Peyer's patch (tissue), 4 donors: ENCODE measurements at regions not wholly inside any gene's neighbourhood (a gene's known extent, or its start where the extent isn't known, plus 50 kb on each side); places are given as distances from the start of the nearest gene placed in this dataset.

Experiments
- DNase-seq, 3 donors: peaks; one replicate each; pipeline ENCODE4 v3.0.0-alpha.2; 2017 to 2019
- H3K27ac ChIP-seq, 4 donors: fragments of 200-600 bp; sonication (generic); one replicate each; pipeline ENCODE4 v1.5.1; 2016 to 2019
- H3K27me3 ChIP-seq, 2 donors: fragments of 200-600 bp; sonication (generic); one replicate each; pipeline ENCODE4 v1.5.1; 2019
- H3K36me3 ChIP-seq, 3 donors: fragments of 200-600 bp; sonication (generic); one replicate each; pipeline ENCODE4 v1.5.1; 2016 to 2019
- H3K4me1 ChIP-seq, 4 donors: fragments of 200-600 bp; sonication (generic); one replicate each; pipeline ENCODE4 v1.5.1; 2016 to 2019
- H3K4me3 ChIP-seq, 4 donors: fragments of 200-600 bp; sonication (generic); 1 replicate in 3 of 4; 2 replicates in 1 of 4; pipeline ENCODE4 v1.5.1; 2016 to 2019; ENCODE audit warnings: mild to moderate bottlenecking in 1 of 4
- H3K9me3 ChIP-seq, 4 donors: fragments of 200-600 bp; sonication (generic); one replicate each; pipeline ENCODE4 v1.5.1; 2016 to 2019; ENCODE audit warnings: mild to moderate bottlenecking in 1 of 4
- POLR2A ChIP-seq, 2 donors: fragments of 450-650 bp; IDR thresholded peaks; one replicate each; pipeline ENCODE4 v1.5.1; 2017; ENCODE audit warnings: antibody characterized with exemption in 2 of 2, mild to moderate bottlenecking in 2 of 2, moderate library complexity in 2 of 2
- TF ChIP-seq, protein P1 (sequence below), 6 experiments: fragments of 450-650 bp in 4 of 6; fragments of 200-600 bp in 2 of 6; sonication (generic) in 1 of 6; IDR thresholded peaks; one replicate each; pipeline ENCODE4 v1.5.1; 2017 to 2019; ENCODE audit warnings: antibody characterized with exemption in 6 of 6, mild to moderate bottlenecking in 3 of 6, moderate library complexity in 1 of 6

- no peak for TF ChIP-seq POLR2A (IDR thresholded peaks at IDR 0.05)
- TF ChIP-seq, protein P1, sequence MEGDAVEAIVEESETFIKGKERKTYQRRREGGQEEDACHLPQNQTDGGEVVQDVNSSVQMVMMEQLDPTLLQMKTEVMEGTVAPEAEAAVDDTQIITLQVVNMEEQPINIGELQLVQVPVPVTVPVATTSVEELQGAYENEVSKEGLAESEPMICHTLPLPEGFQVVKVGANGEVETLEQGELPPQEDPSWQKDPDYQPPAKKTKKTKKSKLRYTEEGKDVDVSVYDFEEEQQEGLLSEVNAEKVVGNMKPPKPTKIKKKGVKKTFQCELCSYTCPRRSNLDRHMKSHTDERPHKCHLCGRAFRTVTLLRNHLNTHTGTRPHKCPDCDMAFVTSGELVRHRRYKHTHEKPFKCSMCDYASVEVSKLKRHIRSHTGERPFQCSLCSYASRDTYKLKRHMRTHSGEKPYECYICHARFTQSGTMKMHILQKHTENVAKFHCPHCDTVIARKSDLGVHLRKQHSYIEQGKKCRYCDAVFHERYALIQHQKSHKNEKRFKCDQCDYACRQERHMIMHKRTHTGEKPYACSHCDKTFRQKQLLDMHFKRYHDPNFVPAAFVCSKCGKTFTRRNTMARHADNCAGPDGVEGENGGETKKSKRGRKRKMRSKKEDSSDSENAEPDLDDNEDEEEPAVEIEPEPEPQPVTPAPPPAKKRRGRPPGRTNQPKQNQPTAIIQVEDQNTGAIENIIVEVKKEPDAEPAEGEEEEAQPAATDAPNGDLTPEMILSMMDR (IDR thresholded peaks at IDR 0.05), result no peak
- Histone ChIP-seq H3K4me1 (no peaks in the 10 kb centered on the region), H3K36me3 (no peaks in the 10 kb centered on the region), H3K27ac (no peak overlapping the region), H3K27me3 (no peaks in the 10 kb centered on the region), H3K4me3 (no peak overlapping the region), H3K9me3 (no peaks in the 10 kb centered on the region)
- no peak for DNase-seq
These were observed 63.0 kb upstream of the EIF2S2 start for GRCh38 chr20:34175079-34175478.

DNA sequence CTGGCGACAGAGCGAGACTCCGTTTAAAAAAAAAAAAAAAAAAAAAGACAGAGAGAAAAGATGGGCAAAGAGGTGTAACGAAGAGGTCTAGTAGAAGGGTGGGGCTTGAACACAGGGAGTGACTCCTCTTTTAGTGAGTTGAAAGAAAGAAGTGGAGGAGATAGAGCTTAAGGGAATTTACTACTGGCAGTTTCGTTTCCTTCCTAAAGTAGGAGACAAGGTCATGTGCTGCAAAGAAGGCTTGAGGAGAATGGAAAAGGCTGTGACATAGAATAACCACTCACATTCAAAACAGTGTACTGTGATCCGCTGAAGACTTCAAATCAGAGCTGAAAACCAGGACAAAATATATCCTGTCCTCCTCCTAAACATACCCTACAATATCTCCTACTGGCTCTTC, 63.8 kb upstream of the EIF2S2 start:
- Histone ChIP-seq H3K36me3 (no peaks in the 10 kb centered on the region), H3K27me3 (no peaks in the 10 kb centered on the region), H3K9me3 (no peaks in the 10 kb centered on the region), H3K27ac (no peak overlapping the region), H3K4me3 (no peak overlapping the region), H3K4me1 (no peaks in the 10 kb centered on the region)
- DNase-seq, result no peak
- no peak for TF ChIP-seq POLR2A (IDR thresholded peaks at IDR 0.05)
- TF ChIP-seq, protein P1 (IDR thresholded peaks at IDR 0.05), result no peak

DNA sequence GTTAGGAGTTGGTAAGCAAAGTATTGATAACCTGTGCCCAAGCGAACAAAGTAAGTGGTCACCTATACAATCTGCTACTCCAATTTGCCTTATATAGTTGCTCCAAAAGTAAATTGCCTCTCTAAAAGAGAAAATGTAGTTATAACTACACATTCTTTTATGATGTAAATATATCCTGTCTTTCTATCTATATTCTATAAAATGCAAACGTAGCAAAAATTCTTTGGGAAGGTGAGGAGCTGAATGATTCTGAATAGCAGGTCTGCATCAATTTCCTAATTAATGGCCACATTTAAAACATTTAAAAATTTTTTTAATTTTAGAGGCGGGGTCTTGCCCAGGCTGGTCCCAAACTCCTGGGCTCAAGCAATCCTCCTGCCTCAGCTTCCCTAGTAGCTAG, 64.2 kb upstream of the ASIP start:
- H3K4me3 ChIP-seq, result no peak overlapping the region
- TF ChIP-seq, protein P1 (IDR thresholded peaks at IDR 0.05), result no peak
- TF ChIP-seq POLR2A (IDR thresholded peaks at IDR 0.05), result no peak
- H3K4me1 ChIP-seq, result no peaks in the 10 kb centered on the region
- DNase-seq, result no peak
- H3K27ac ChIP-seq, result no peak overlapping the region
- no peaks in the 10 kb centered on the region for H3K27me3 ChIP-seq
- H3K9me3 ChIP-seq, result no peaks in the 10 kb centered on the region
- no peaks in the 10 kb centered on the region for H3K36me3 ChIP-seq

DNA sequence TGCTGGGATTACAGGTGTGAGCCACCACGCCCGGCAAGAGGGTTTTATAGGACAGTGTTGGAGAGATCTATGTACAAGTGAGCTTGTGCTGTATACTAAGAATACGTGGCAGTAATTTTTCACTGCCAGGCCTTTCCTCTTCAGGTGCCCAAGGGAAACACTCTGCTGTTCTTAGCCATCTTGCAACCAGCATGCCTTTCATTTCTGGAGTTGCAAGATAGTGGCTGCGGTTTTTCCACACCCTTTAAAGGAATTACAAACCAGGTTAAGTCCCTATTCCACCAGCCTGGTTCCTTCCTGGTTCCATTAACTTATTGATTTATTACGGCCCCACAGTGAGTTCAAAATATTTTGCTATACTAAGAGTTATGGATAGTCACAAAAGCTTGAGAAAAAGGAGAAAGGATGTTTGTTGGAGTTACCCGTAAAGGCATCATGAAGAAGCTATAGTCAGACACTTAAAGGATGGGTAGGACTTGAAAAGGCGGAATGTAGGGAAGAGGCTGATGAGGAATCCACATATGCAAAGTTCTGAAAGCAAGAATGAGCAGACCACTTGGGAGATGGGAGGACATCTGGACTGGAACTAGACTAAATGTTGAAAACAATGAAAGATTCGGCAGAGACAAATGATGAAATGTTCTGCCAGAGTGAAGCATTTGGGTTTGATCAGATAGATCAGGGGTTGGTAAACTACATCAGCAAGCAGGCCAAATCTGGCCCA, 61.4 kb upstream of the ASIP start:
- TF ChIP-seq, protein P1 (IDR thresholded peaks at IDR 0.05), result no peak
- TF ChIP-seq POLR2A (IDR thresholded peaks at IDR 0.05), result no peak
- DNase-seq, result no peak
- no peak overlapping the region for H3K4me3 ChIP-seq
- no peaks in the 10 kb centered on the region for H3K36me3 ChIP-seq
- no peaks in the 10 kb centered on the region for H3K27me3 ChIP-seq
- no peaks in the 10 kb centered on the region for H3K9me3 ChIP-seq
- no peaks in the 10 kb centered on the region for H3K4me1 ChIP-seq
- no peak overlapping the region for H3K27ac ChIP-seq

GRCh38 chr20:34180460-34181120, 60.6 kb upstream of the ASIP start:
- no peak for DNase-seq
- Histone ChIP-seq H3K4me1 (no peaks in the 10 kb centered on the region), H3K27ac (no peak overlapping the region), H3K9me3 (no peaks in the 10 kb centered on the region), H3K4me3 (no peak overlapping the region), H3K27me3 (no peaks in the 10 kb centered on the region), H3K36me3 (no peaks in the 10 kb centered on the region)
- TF ChIP-seq, protein P1 (IDR thresholded peaks at IDR 0.05), result no peak
- TF ChIP-seq POLR2A (IDR thresholded peaks at IDR 0.05), result no peak
